ENCODE measurements at regions not wholly inside any gene's neighbourhood (a gene's known extent, or its start where the extent isn't known, plus 50 kb on each side); places are given as distances from the start of the nearest gene placed in this dataset.

DNA sequence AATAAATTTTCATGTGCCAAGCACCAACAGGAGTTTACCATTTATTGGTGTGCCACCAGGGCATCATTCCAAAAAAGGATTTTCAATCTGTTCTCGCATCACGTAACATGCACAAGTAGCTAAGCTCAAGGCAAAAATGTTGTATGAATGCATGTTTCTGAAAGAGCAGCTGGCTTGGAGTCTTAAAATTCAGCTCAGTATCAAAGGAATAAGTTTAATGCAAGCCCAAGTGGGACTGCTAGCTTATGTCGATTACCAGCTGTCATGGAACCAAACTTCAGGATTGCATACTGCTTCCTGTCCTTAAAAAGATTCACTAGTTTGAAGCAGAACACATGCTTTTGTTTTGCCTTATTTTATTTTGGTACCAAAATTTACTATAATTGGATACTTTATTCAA is 437.0 kb downstream of the FSCB start:
- no peak for TF ChIP-seq OSR1 (CRISPR knock-in tag; IDR thresholded peaks at IDR 0.05)
- TF ChIP-seq ZNF8 (CRISPR knock-in tag; IDR thresholded peaks at IDR 0.05) = no peak
